SK-N-SH (cell line): ENCODE measurements at regions not wholly inside any gene's neighbourhood (a gene's known extent, or its start where the extent isn't known, plus 50 kb on each side); places are given as distances from the start of the nearest gene placed in this dataset.

Experiments
- CTCF ChIA-PET: fragments of 300-600, 350-600 bp; formaldehyde crosslinking; extraction: SDS; loops from one replicate; lab custom pipeline; 2021; lab: Yijun Ruan, JAX
- POLR2A ChIA-PET: fragments of 350-600 bp; sonication (Branson Sonifier 250); formaldehyde crosslinking; extraction: SDS; loops from one replicate; lab custom pipeline; 2020; ENCODE audit warnings: antibody characterized with exemption, inconsistent platforms; lab: Yijun Ruan, JAX
- DNase-seq: peaks from one replicate; pipeline ENCODE4 v3.0.0; 2012
- H2AFZ ChIP-seq: fragments of 200-600 bp; sonication (generic); 2 replicates; pipeline ENCODE4 v1.8.1; 2016; ENCODE audit warnings: antibody characterized with exemption, mild to moderate bottlenecking, low read depth
- H3F3A ChIP-seq: fragments of 200-600 bp; sonication (generic); replicated peaks from 2 replicates; pipeline ENCODE3; 2016; ENCODE audit warnings: antibody characterized with exemption, mild to moderate bottlenecking; ENCODE audit not compliant: insufficient read depth
- H3K27ac ChIP-seq, 2 experiments: fragments of 200-500 bp in 1 of 2; fragments of 200-600 bp in 1 of 2; sonication (Bioruptor generic) in 1 of 2; sonication (generic), shearing (Covaris generic) in 1 of 2; 2 replicates each; pipeline versions ENCODE4 v1.5.1 to v1.6.1; 2014 to 2016; ENCODE audit warnings: low read depth in 2 of 2, inconsistent platforms in 1 of 2, low read length in 1 of 2, mild to moderate bottlenecking in 1 of 2, mixed read lengths in 1 of 2
- H3K27me3 ChIP-seq: fragments of 200-600 bp; sonication (generic), shearing (Covaris generic); 2 replicates; pipeline ENCODE4 v1.6.1; 2016; ENCODE audit warnings: mixed run types; ENCODE audit not compliant: insufficient read depth
- H3K36me3 ChIP-seq, 2 experiments: fragments of 200-500 bp in 1 of 2; fragments of 200-600 bp in 1 of 2; sonication (Bioruptor generic) in 1 of 2; sonication (generic) in 1 of 2; replicated peaks in 1 of 2; 2 replicates each; pipeline versions ENCODE3 to v1.5.1; 2014 to 2016; ENCODE audit warnings: low read length in 1 of 2, mild to moderate bottlenecking in 1 of 2; ENCODE audit not compliant: insufficient read depth in 2 of 2, control insufficient read depth in 1 of 2
- H3K4me1 ChIP-seq, 2 experiments: fragments of 200-500 bp in 1 of 2; fragments of 200-600 bp in 1 of 2; sonication (Bioruptor generic) in 1 of 2; sonication (generic), shearing (Covaris generic) in 1 of 2; 2 replicates each; pipeline versions ENCODE4 v1.5.1 to v1.6.1; 2014 to 2016; ENCODE audit warnings: low read depth in 1 of 2, low read length in 1 of 2, mixed run types in 1 of 2; ENCODE audit not compliant: insufficient read depth in 2 of 2, control insufficient read depth in 1 of 2
- H3K4me2 ChIP-seq: fragments of 200-600 bp; sonication (generic), shearing (Covaris generic); 2 replicates; pipeline ENCODE4 v1.6.1; 2017; ENCODE audit warnings: mixed run types
- H3K4me3 ChIP-seq, 2 experiments: fragments of 200-500 bp in 1 of 2; fragments of 200-600 bp in 1 of 2; sonication (Bioruptor generic) in 1 of 2; sonication (generic), shearing (Covaris generic) in 1 of 2; 2 replicates each; pipeline versions ENCODE4 v1.5.1 to v1.8.1; 2014 to 2016; ENCODE audit warnings: low read depth in 2 of 2, inconsistent platforms in 1 of 2, low read length in 1 of 2, mild to moderate bottlenecking in 1 of 2, mixed read lengths in 1 of 2, moderate library complexity in 1 of 2
- H3K79me2 ChIP-seq: fragments of 200-600 bp; sonication (generic); 2 replicates; pipeline ENCODE4 v1.8.1; 2017; ENCODE audit warnings: mild to moderate bottlenecking; ENCODE audit not compliant: insufficient read depth
- H3K9ac ChIP-seq: fragments of 200-600 bp; sonication (generic); 2 replicates; pipeline ENCODE4 v1.6.1; 2017; ENCODE audit warnings: mixed run types
- H3K9me2 ChIP-seq: fragments of 200-600 bp; sonication (generic); 2 replicates; pipeline ENCODE4 v1.6.1; 2017; ENCODE audit warnings: mixed run types
- H3K9me3 ChIP-seq: fragments of 200-600 bp; sonication (generic); 2 replicates; pipeline ENCODE4 v1.6.1; 2017; ENCODE audit warnings: mixed run types, mild to moderate bottlenecking, moderate library complexity
- H4K20me1 ChIP-seq: fragments of 200-600 bp; sonication (generic); 2 replicates; pipeline ENCODE4 v1.6.1; 2017; ENCODE audit warnings: mild to moderate bottlenecking, mixed run types; ENCODE audit not compliant: insufficient read depth
- CHD2 ChIP-seq: fragments of 150-350 bp; IDR thresholded peaks from 2 replicates; pipeline ENCODE4 v1.6.1; 2018; ENCODE audit warnings: low read length; ENCODE audit not compliant: partially characterized antibody
- EZH2phosphoT487 ChIP-seq: fragments of 200-600 bp; sonication (generic); IDR thresholded peaks from 2 replicates; pipeline ENCODE4 v1.6.1; 2017; ENCODE audit warnings: low read depth, mixed run types, mild to moderate bottlenecking, antibody characterized with exemption, moderate library complexity, borderline replicate concordance
- FOSL2 ChIP-seq: IDR thresholded peaks from 2 replicates; pipeline ENCODE4 v1.4.0; 2012; ENCODE audit warnings: low read depth, mild to moderate bottlenecking, moderate library complexity, borderline replicate concordance
- FOXJ3 ChIP-seq: sonication (generic); formaldehyde crosslinking; IDR thresholded peaks from 2 replicates; pipeline ENCODE4 v1.5.1; 2020; ENCODE audit warnings: mild to moderate bottlenecking, missing genetic modification reagents
- FOXM1 ChIP-seq: IDR thresholded peaks from 2 replicates; pipeline ENCODE4 v1.4.0; 2012; ENCODE audit warnings: low read depth, mild to moderate bottlenecking
- GATA2 ChIP-seq: sonication (generic); formaldehyde crosslinking; IDR thresholded peaks from 2 replicates; pipeline ENCODE4 v1.5.0; 2020; ENCODE audit warnings: mild to moderate bottlenecking, missing genetic modification reagents
- MXI1 ChIP-seq: IDR thresholded peaks from 2 replicates; pipeline ENCODE4 v1.6.1; 2012; ENCODE audit warnings: mild to moderate bottlenecking, low read depth, low read length, improper control_type of control experiment
- POLR2AphosphoS5 ChIP-seq: IDR thresholded peaks from 2 replicates; pipeline ENCODE4 v1.6.1; 2012; ENCODE audit warnings: low read depth, low read length
- RAD21 ChIP-seq: IDR thresholded peaks from 2 replicates; pipeline ENCODE4 v1.6.1; 2012; ENCODE audit warnings: mild to moderate bottlenecking, low read length
- RCOR1 ChIP-seq: fragments of 150-350 bp; IDR thresholded peaks from 2 replicates; pipeline ENCODE4 v1.6.1; 2017; ENCODE audit warnings: antibody characterized with exemption, low read length
- RFX5 ChIP-seq: IDR thresholded peaks from 2 replicates; pipeline ENCODE4 v1.6.1; 2012; ENCODE audit warnings: mild to moderate bottlenecking, improper control_type of control experiment, low read length
- SMC3 ChIP-seq: IDR thresholded peaks from 2 replicates; pipeline ENCODE4 v1.6.1; 2012; ENCODE audit warnings: low read depth, low read length, improper control_type of control experiment
- TAF1 ChIP-seq: IDR thresholded peaks from 2 replicates; pipeline ENCODE4 v1.6.1; 2012; ENCODE audit warnings: low read depth, mild to moderate bottlenecking, low read length, moderate library complexity, borderline replicate concordance
- TCF12 ChIP-seq: IDR thresholded peaks from 2 replicates; pipeline ENCODE4 v1.4.0; 2012
- WGBS: methylation state at CpG from one replicate; pipeline ENCODE4 v1.1.6; 2017; ENCODE audit warnings: low lambda C conversion rate; 5-methylcytosine and 5-hydroxymethylcytosine counted together
- TF ChIP-seq, protein P1 (sequence below): IDR thresholded peaks from 2 replicates; pipeline ENCODE4 v1.4.0; 2012; ENCODE audit warnings: low read depth, borderline replicate concordance
- TF ChIP-seq, protein P2 (sequence below): fragments of 200-600 bp; sonication (generic); IDR thresholded peaks from 2 replicates; pipeline ENCODE4 v1.6.1; 2017; ENCODE audit warnings: antibody characterized with exemption, mild to moderate bottlenecking, moderate library complexity
- TF ChIP-seq, protein P3 (sequence below): IDR thresholded peaks from 2 replicates; pipeline ENCODE4 v1.4.0; 2012; ENCODE audit warnings: low read depth, borderline replicate concordance

DNA sequence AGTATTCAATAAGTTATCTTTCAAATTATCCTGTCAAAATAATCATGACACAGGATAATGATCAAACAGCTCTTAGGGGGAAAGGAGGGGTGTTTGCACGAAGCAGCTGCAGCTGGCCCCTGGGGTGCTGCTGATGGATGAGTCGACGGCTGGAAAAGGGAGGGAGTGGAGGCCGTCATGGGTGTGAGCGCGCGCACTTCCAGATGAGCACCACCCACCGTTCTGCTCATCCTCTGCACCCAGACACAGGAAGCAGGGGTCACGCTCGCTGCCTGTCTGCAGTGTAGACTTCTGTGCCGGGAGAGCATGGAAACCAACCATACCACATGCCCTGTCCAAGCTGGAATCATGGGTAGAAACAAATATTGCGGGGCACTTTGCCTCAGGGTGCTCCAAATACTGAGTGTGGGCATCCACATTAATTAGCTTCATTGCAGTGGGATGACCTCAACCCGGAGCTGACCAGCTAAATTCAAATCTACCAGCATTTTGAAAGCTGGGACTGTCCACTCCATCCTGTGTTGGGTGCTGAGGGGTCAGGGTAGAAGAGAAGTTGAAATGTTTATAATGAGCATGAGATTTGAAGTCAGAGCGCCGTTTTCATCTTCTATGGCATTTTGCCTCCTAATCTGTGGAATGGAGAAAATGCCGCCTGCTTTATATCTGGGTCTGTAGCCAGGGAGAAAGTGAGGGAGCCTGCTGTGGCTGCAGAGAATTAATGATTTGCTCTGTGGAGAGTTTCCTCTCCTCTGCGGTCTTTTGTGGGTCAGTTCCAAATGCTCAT is 802.4 kb downstream of the TBC1D22A start:
- no peak overlapping the region for H3K27ac ChIP-seq
- no peaks in the 10 kb centered on the region; the same call in 1 of the 2 replicates for H3K27me3 ChIP-seq
- ChIA-PET CTCF (no interaction called here), POLR2A (no interaction called here)
- H3K4me1 ChIP-seq: no peaks in the 10 kb centered on the region; a peak in 1 of 4 replicates
- no peaks in the 10 kb centered on the region for H3K9me2 ChIP-seq
- H2AFZ ChIP-seq: no peak overlapping the region
- no peaks in the 10 kb centered on the region for H3K9me3 ChIP-seq
- no peaks in the 10 kb centered on the region for H3K79me2 ChIP-seq
- peak; percentile 62 for DNase-seq
- no peak overlapping the region for H3K4me2 ChIP-seq
- H4K20me1 ChIP-seq: no peaks in the 10 kb centered on the region
- H3K4me3 ChIP-seq: no peak overlapping the region
- TF ChIP-seq FOSL2 (no peak), RFX5 (no peak)
- 22% methylated on average over 16 of the region's 17 CpGs for WGBS
- no peak overlapping the region for H3K9ac ChIP-seq
- no peaks in the 10 kb centered on the region for H3F3A ChIP-seq
- no peaks in the 10 kb centered on the region for H3K36me3 ChIP-seq

DNA sequence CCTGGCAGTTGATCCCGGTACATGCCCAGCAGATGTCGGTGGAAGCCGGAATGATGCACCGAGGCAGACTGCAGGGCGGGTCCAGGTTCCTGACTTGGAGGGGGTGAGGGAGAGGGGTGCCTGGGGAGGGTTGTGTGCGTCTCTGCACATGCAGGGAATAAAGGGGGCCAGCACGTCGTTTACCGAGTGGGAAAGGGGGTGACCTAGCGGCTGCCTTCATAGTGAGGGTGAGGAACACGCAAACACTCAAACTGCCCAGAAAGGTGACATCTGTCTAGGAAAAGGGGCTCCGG is 801.7 kb downstream of the TBC1D22A start:
- Histone ChIP-seq H3F3A (no peaks in the 10 kb centered on the region), H3K9me2 (no peaks in the 10 kb centered on the region), H3K27ac (no peak overlapping the region), H3K4me1 (no peaks in the 10 kb centered on the region; a peak in 1 of 4 replicates), H3K27me3 (no peaks in the 10 kb centered on the region; the same call in 1 of the 2 replicates), H2AFZ (no peak overlapping the region), H3K79me2 (no peaks in the 10 kb centered on the region), H3K9me3 (no peaks in the 10 kb centered on the region), H3K4me2 (no peak overlapping the region), H4K20me1 (no peaks in the 10 kb centered on the region), H3K4me3 (no peak overlapping the region), H3K36me3 (no peaks in the 10 kb centered on the region), H3K9ac (no peak overlapping the region)
- 35% methylated on average over 10 of the region's 12 CpGs for WGBS
- DNase-seq: no peak
- ChIA-PET POLR2A (no interaction called here), CTCF (no interaction called here)
- TF ChIP-seq, protein P1, sequence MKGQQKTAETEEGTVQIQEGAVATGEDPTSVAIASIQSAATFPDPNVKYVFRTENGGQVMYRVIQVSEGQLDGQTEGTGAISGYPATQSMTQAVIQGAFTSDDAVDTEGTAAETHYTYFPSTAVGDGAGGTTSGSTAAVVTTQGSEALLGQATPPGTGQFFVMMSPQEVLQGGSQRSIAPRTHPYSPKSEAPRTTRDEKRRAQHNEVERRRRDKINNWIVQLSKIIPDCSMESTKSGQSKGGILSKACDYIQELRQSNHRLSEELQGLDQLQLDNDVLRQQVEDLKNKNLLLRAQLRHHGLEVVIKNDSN: no peak
- TF ChIP-seq POLR2AphosphoS5 (no peak), FOXM1 (no peak), RFX5 (no peak)

DNA sequence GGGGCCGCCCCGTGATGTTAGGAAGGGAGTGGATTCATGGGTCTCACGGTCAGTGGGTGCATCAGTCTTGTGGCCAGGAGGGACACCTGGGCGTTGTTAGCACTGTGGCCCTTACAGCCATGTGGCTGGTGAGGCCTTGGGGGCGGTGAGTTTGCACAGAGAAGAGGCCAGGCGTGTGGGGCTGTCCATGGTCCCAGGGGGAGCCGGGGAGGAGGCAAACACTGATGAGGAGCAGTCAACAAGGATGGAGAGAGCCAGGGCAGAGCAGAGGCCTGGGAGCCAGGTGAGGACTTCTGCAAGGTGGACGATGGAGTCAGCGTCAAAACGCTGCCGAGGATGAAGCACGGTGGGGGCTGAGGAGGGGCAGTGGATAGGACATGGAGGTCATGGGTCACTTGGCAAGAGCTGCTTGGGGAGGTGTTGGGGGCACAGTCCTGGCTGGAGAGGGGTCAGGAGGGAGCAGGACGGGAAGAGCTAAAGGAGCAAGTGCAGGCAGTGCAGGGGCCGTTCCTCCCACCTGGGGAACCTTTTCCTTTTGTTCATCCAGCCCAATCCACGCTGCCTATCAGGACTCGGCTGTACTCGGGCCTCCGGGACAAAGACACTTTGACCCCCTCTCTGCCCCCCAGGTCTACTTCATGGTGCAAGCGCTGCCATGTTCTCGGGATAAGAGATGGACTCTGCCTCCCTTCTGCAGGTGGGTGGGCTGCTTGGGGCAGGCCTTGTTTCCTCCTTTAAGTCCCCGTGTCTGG is 801.1 kb downstream of the TBC1D22A start:
- no peak overlapping the region for H3K4me3 ChIP-seq
- ChIA-PET CTCF (no interaction called here), POLR2A (no interaction called here)
- H3K4me1 ChIP-seq: no peaks in the 10 kb centered on the region; a peak in 1 of 4 replicates
- H3F3A ChIP-seq: no peaks in the 10 kb centered on the region
- H2AFZ ChIP-seq: no peak overlapping the region
- DNase-seq: no peak
- H3K4me2 ChIP-seq: no peak overlapping the region
- H3K9me3 ChIP-seq: no peaks in the 10 kb centered on the region
- H3K27me3 ChIP-seq: no peaks in the 10 kb centered on the region; the same call in 1 of the 2 replicates
- WGBS: 29% methylated on average over 15 of the region's 21 CpGs
- H3K9me2 ChIP-seq: no peaks in the 10 kb centered on the region
- H3K79me2 ChIP-seq: no peaks in the 10 kb centered on the region
- no peaks in the 10 kb centered on the region for H4K20me1 ChIP-seq
- no peak overlapping the region for H3K9ac ChIP-seq
- H3K36me3 ChIP-seq: no peaks in the 10 kb centered on the region
- H3K27ac ChIP-seq: no peak overlapping the region
- TF ChIP-seq TAF1 (no peak), EZH2phosphoT487 (no peak), RAD21 (no peak), FOXJ3 (CRISPR knock-in tag) (no peak), SMC3 (no peak), TCF12 (no peak), MXI1 (no peak), CHD2 (no peak), RCOR1 (no peak), GATA2 (CRISPR knock-in tag) (no peak), FOSL2 (no peak)
- TF ChIP-seq, protein P2, sequence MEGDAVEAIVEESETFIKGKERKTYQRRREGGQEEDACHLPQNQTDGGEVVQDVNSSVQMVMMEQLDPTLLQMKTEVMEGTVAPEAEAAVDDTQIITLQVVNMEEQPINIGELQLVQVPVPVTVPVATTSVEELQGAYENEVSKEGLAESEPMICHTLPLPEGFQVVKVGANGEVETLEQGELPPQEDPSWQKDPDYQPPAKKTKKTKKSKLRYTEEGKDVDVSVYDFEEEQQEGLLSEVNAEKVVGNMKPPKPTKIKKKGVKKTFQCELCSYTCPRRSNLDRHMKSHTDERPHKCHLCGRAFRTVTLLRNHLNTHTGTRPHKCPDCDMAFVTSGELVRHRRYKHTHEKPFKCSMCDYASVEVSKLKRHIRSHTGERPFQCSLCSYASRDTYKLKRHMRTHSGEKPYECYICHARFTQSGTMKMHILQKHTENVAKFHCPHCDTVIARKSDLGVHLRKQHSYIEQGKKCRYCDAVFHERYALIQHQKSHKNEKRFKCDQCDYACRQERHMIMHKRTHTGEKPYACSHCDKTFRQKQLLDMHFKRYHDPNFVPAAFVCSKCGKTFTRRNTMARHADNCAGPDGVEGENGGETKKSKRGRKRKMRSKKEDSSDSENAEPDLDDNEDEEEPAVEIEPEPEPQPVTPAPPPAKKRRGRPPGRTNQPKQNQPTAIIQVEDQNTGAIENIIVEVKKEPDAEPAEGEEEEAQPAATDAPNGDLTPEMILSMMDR: no peak
- TF ChIP-seq, protein P3, sequence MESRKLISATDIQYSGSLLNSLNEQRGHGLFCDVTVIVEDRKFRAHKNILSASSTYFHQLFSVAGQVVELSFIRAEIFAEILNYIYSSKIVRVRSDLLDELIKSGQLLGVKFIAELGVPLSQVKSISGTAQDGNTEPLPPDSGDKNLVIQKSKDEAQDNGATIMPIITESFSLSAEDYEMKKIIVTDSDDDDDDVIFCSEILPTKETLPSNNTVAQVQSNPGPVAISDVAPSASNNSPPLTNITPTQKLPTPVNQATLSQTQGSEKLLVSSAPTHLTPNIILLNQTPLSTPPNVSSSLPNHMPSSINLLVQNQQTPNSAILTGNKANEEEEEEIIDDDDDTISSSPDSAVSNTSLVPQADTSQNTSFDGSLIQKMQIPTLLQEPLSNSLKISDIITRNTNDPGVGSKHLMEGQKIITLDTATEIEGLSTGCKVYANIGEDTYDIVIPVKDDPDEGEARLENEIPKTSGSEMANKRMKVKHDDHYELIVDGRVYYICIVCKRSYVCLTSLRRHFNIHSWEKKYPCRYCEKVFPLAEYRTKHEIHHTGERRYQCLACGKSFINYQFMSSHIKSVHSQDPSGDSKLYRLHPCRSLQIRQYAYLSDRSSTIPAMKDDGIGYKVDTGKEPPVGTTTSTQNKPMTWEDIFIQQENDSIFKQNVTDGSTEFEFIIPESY: no peak
